Endothelial cell of umbilical vein (primary cell): ENCODE measurements at regions not wholly inside any gene's neighbourhood (a gene's known extent, or its start where the extent isn't known, plus 50 kb on each side); places are given as distances from the start of the nearest gene placed in this dataset.
"Not testable (repeated sequence)": the region's sequence is repeated elsewhere in the genome, so short reads cannot be mapped to it uniquely, and the experiment has no call there.

Experiments used
- BruUV-seq: library from RNA; stranded (reverse); fragments of 400-500 nt; replicated peaks from 2 replicates; lab custom pipeline; 2021; lab: Mats Ljungman, UMichigan
- CTCF ChIA-PET: fragments of 300-600, 350-600 bp; sonication (Branson Sonifier 250); formaldehyde crosslinking; loops from one replicate; lab custom pipeline; 2021; ENCODE audit warnings: antibody characterized with exemption, inconsistent platforms; lab: Charles Lee
- POLR2A ChIA-PET: fragments of 300-600, 350-600 bp; sonication (Branson Sonifier 250); formaldehyde crosslinking; loops from one replicate; lab custom pipeline; 2021; ENCODE audit warnings: antibody characterized with exemption, inconsistent platforms; lab: Charles Lee
- DNase-seq: peaks from one replicate; pipeline ENCODE4 v3.0.0-alpha.2; 2011; ENCODE audit warnings: low read depth, low spot score
- FAIRE-seq: peaks from 2 replicates; lab custom pipeline; 2011; peaks lifted over from hg19 to GRCh38; lab: Jason Lieb, UNC
- H2AFZ ChIP-seq: 2 replicates; pipeline ENCODE4 v1.6.0; 2012; ENCODE audit warnings: low read depth, low read length, control low read depth, inconsistent platforms
- H3K27ac ChIP-seq: 2 replicates; pipeline ENCODE4 v1.5.1; 2011; ENCODE audit warnings: low read depth, mild to moderate bottlenecking, control low read depth, low read length, moderate library complexity; ENCODE audit not compliant: insufficient read depth
- H3K27me3 ChIP-seq, 2 experiments: 2 replicates each; pipeline versions ENCODE4 v1.6.0 to v1.6.1; 2011; ENCODE audit warnings: low read length in 2 of 2, mixed read lengths in 1 of 2; ENCODE audit not compliant: control insufficient read depth in 2 of 2, insufficient read depth in 2 of 2
- H3K36me3 ChIP-seq, 2 experiments: 2 replicates in 1 of 2; 3 replicates in 1 of 2; pipeline ENCODE4 v1.5.1; 2011; ENCODE audit warnings: low read length in 2 of 2, mild to moderate bottlenecking in 1 of 2, moderate library complexity in 1 of 2; ENCODE audit not compliant: control insufficient read depth in 2 of 2, insufficient read depth in 2 of 2; ENCODE audit errors: extremely low read depth in 1 of 2
- H3K4me1 ChIP-seq: 3 replicates; pipeline ENCODE4 v1.5.1; 2011; ENCODE audit warnings: mild to moderate bottlenecking, low read length; ENCODE audit not compliant: control insufficient read depth, insufficient read depth; ENCODE audit errors: extremely low read depth
- H3K4me2 ChIP-seq: 2 replicates; pipeline ENCODE4 v1.6.1; 2011; ENCODE audit warnings: low read length, control low read depth, mixed read lengths; ENCODE audit not compliant: insufficient read depth
- H3K4me3 ChIP-seq, 3 experiments: fragments of 200-600 bp in 1 of 3; sonication (generic), shearing (Covaris generic) in 1 of 3; replicated peaks in 1 of 3; 2 replicates each; pipeline ENCODE4 v1.5.1; 2011 to 2016; ENCODE audit warnings: control low read depth in 3 of 3, low read length in 3 of 3, mild to moderate bottlenecking in 2 of 3, inconsistent platforms in 1 of 3, low read depth in 1 of 3, moderate library complexity in 1 of 3; ENCODE audit not compliant: insufficient read depth in 1 of 3
- H3K79me2 ChIP-seq: 2 replicates; pipeline ENCODE4 v1.6.0; 2012; ENCODE audit warnings: low read length, inconsistent platforms; ENCODE audit not compliant: control insufficient read depth, insufficient read depth
- H3K9ac ChIP-seq: replicated peaks from 2 replicates; pipeline ENCODE3; 2011; ENCODE audit warnings: low read length, control low read depth; ENCODE audit not compliant: insufficient read depth; ENCODE audit errors: extremely low read depth
- H3K9me1 ChIP-seq: replicated peaks from 3 replicates; pipeline ENCODE4 v1.6.0; 2011; ENCODE audit warnings: mild to moderate bottlenecking, low read length; ENCODE audit not compliant: control insufficient read depth, insufficient read depth; ENCODE audit errors: extremely low read depth
- H3K9me3 ChIP-seq: replicated peaks from 2 replicates; pipeline ENCODE4 v1.5.1; 2012; ENCODE audit warnings: low read length, inconsistent platforms; ENCODE audit not compliant: control insufficient read depth, insufficient read depth
- H4K20me1 ChIP-seq: replicated peaks from 2 replicates; pipeline ENCODE3; 2011; ENCODE audit warnings: mild to moderate bottlenecking, low read length; ENCODE audit not compliant: control insufficient read depth, insufficient read depth; ENCODE audit errors: extremely low read depth
- EZH2 ChIP-seq: IDR thresholded peaks from 2 replicates; pipeline ENCODE4 v1.6.1; 2012; ENCODE audit warnings: borderline replicate concordance, low read depth, mild to moderate bottlenecking, moderate library complexity, low read length, inconsistent platforms; ENCODE audit not compliant: severe bottlenecking
- FOS ChIP-seq: IDR thresholded peaks from 2 replicates; pipeline ENCODE4 v1.6.1; 2011; ENCODE audit warnings: mild to moderate bottlenecking, low read length, moderate library complexity, borderline replicate concordance; ENCODE audit not compliant: insufficient read depth
- GATA2 ChIP-seq: IDR thresholded peaks from 2 replicates; pipeline ENCODE4 v1.7.0; 2011; ENCODE audit warnings: low read depth, mild to moderate bottlenecking, moderate library complexity, mixed read lengths, low read length; ENCODE audit not compliant: insufficient read length, insufficient read depth
- JUN ChIP-seq: IDR thresholded peaks from 2 replicates; pipeline ENCODE4 v1.6.1; 2011; ENCODE audit warnings: borderline replicate concordance, low read depth; ENCODE audit not compliant: insufficient read length, insufficient read depth
- MYC ChIP-seq: IDR thresholded peaks from one replicate; pipeline ENCODE4 v1.6.1; 2011; ENCODE audit warnings: mild to moderate bottlenecking, low read depth, low read length
- POLR2A ChIP-seq: IDR thresholded peaks from 2 replicates; pipeline ENCODE4 v1.6.1; 2012; ENCODE audit warnings: low read depth, mild to moderate bottlenecking, control low read depth, low read length
- POLR2AphosphoS5 ChIP-seq: IDR thresholded peaks from 2 replicates; pipeline ENCODE4 v1.6.1; 2012; ENCODE audit warnings: low read depth, mild to moderate bottlenecking, control low read depth, low read length, moderate library complexity; ENCODE audit not compliant: insufficient read depth
- dilution Hi-C: fragments of 300-500 bp; cut with MboI; formaldehyde crosslinking; loops from one replicate; pipeline ENCODE4 v1.15.0; 2019; ENCODE audit warnings: low sequenced_read_pairs; ENCODE audit not compliant: extremely low pct_ligation_motif_present
- intact Hi-C: fragments of 100-400 bp; cut with micrococcal nuclease; formaldehyde crosslinking; loops from one replicate; pipeline ENCODE4 v1.10.0; 2022
- TF ChIP-seq, protein P1 (sequence below), 2 donors: IDR thresholded peaks; 1 replicate in 1 of 2; 2 replicates in 1 of 2; pipeline ENCODE4 v1.5.1; 2011; ENCODE audit warnings: low read length in 2 of 2, mild to moderate bottlenecking in 2 of 2, moderate library complexity in 2 of 2, control low read depth in 1 of 2, inconsistent platforms in 1 of 2, low read depth in 1 of 2; ENCODE audit not compliant: insufficient read depth in 1 of 2; ENCODE audit errors: extremely low read depth in 1 of 2
- TF ChIP-seq, protein P2 (sequence below): IDR thresholded peaks from 2 replicates; pipeline ENCODE4 v1.6.1; 2011; ENCODE audit not compliant: insufficient read depth, insufficient read length

DNA sequence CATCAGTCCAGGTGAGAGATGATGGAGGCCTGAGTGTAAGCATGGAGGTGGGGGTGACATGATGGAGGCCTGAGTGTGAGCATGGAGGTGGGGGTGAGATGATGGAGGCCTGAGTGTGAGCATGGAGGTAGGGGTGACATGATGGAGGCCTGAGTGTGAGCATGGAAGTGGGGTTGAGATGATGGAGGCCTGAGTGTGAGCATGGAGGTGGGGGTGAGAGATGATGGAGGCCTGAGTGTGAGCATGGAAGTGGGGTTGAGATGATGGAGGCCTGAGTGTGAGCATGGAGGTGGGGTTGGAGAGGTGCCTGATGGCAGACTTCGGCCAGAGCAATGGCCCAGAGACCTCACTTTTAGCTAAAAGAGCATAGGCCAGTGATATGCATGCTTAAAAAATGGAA is 269.9 kb upstream of the PLPP4 start:
- H3K4me2 ChIP-seq, H3K9me3 ChIP-seq, BruUV-seq, H3K4me1 ChIP-seq, DNase-seq, H3K79me2 ChIP-seq, H3K9me1 ChIP-seq, H3K27ac ChIP-seq, H4K20me1 ChIP-seq, CTCF ChIA-PET, intact Hi-C loops, POLR2A ChIA-PET, H3K36me3 ChIP-seq, FAIRE-seq, H3K4me3 ChIP-seq, H3K27me3 ChIP-seq, dilution Hi-C loops, H2AFZ ChIP-seq, H3K9ac ChIP-seq: not testable (repeated sequence)

DNA sequence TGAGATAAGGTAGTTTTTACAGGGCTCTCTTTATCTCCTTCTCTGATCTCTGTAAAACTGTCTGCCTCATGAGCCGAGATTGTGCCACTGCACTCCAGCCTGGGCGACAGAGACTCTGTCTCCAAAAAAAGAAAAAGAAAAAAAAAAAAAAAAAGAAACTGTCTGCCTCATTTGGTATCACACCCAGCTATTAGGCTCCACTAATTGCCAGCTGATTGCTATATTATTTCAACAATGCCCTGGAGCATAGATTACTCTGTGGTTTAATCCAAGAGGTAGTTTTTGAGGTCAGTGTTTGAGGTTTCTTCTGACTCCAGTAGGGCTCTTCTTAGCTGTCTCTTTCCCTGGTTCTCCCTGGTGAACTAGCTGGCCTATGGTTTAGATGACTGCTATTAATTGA is 268.1 kb upstream of the PLPP4 start:
- no peak overlapping the region for H3K27ac ChIP-seq
- H3K36me3 ChIP-seq, result no peaks in the 10 kb centered on the region
- no peaks in the 10 kb centered on the region for H3K9me1 ChIP-seq
- no peak overlapping the region for H2AFZ ChIP-seq
- ChIA-PET POLR2A (no interaction called here), CTCF (no interaction called here)
- no peaks in the 10 kb centered on the region for H3K27me3 ChIP-seq
- no peaks in the 10 kb centered on the region for H4K20me1 ChIP-seq
- no TSS peak for BruUV-seq
- H3K79me2 ChIP-seq, result no peaks in the 10 kb centered on the region
- TF ChIP-seq JUN (no peak), POLR2A (no peak), POLR2AphosphoS5 (no peak), FOS (no peak), GATA2 (no peak), MYC (no peak), EZH2 (no peak)
- TF ChIP-seq, protein P1, sequence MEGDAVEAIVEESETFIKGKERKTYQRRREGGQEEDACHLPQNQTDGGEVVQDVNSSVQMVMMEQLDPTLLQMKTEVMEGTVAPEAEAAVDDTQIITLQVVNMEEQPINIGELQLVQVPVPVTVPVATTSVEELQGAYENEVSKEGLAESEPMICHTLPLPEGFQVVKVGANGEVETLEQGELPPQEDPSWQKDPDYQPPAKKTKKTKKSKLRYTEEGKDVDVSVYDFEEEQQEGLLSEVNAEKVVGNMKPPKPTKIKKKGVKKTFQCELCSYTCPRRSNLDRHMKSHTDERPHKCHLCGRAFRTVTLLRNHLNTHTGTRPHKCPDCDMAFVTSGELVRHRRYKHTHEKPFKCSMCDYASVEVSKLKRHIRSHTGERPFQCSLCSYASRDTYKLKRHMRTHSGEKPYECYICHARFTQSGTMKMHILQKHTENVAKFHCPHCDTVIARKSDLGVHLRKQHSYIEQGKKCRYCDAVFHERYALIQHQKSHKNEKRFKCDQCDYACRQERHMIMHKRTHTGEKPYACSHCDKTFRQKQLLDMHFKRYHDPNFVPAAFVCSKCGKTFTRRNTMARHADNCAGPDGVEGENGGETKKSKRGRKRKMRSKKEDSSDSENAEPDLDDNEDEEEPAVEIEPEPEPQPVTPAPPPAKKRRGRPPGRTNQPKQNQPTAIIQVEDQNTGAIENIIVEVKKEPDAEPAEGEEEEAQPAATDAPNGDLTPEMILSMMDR (IDR thresholded peaks at IDR 0.05; ENCODE audit: extremely low read depth in 1 of 2, insufficient read depth in 1 of 2, low read depth in 1 of 2, low read length in 2 of 2), result no peak
- TF ChIP-seq, protein P2, sequence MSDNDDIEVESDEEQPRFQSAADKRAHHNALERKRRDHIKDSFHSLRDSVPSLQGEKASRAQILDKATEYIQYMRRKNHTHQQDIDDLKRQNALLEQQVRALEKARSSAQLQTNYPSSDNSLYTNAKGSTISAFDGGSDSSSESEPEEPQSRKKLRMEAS, result no peak
- H3K4me3 ChIP-seq, result no peak overlapping the region
- dilution Hi-C loops, result no loop called here
- intact Hi-C loops, result no loop called here
- H3K4me2 ChIP-seq, result no peak overlapping the region
- no peak for DNase-seq
- no peak for FAIRE-seq
- H3K4me1 ChIP-seq, result peaks cover 2% of the 10 kb centered on the region
- no peak overlapping the region for H3K9ac ChIP-seq
- H3K9me3 ChIP-seq, result no peaks in the 10 kb centered on the region
